HG02588 (cell line): ENCODE measurements at regions not wholly inside any gene's neighbourhood (a gene's known extent, or its start where the extent isn't known, plus 50 kb on each side); places are given as distances from the start of the nearest gene placed in this dataset.

ENCODE experiments used
- ATAC-seq: cut with Tn5 transposase; IDR thresholded peaks from one replicate; pipeline ENCODE4 v1.9.1; 2021; ENCODE audit warnings: mild to moderate bottlenecking, moderate library complexity; ENCODE audit not compliant: unreplicated experiment

DNA sequence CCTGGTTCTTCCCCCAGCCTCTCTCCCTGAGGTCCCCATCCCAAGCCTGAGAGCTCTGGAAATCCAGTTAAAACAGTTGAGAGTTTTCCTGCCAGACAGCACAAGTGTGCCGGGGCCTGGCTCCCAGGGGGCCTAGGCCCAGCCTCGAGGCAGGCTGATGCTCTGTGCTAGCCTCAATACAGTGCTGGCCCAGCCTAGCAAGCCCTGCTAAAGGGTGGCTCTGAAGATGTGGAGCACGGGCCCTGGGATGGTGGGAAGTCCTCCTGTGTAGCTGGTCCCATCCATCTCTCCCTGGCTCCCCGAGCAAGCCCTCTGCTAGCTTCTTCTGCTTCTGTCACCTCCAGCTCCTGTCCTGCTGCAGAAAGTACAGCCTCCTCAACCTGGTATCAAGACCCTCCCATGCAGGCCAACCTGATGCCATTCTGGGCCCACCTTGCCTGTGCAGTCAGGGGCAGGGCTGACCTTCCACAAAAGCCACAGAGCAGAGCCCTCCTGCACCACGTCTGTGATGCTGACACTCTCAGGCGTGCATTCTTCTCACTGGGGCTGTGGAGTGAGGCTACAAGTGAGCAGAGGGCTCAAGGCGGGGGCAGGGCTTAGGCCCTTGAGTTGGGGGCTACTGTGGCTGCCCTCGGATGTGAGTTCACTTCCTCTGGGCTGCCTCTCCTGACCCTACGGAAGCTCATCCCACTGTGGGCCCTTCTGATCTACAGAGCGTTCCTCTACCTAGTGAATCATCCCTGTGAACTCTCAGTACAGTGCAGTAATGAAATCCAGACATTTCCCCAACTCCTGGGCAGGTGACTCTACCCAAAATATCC is 60.1 kb upstream of the LAPTM4A start:
- no peak for ATAC-seq

DNA sequence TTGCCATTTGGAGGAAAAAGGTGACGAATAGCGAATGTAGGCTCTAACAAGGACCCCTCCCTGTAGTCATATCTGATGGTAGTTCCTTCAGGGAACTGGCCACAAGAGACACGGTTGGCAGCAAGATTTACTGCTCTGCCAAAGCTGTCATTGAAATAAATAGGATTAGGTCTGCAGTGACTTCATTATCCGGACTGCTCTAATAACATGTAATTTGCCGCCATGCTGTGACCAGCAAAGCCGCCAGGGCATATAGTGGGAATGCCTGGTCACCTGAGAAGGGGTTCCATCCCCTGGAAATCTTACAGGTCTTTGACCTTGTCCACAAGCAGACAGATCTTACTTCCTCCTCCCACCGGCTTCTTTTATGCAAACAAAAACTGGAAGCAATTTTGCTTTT is 59.4 kb upstream of the LAPTM4A start:
- ATAC-seq: no peak

DNA sequence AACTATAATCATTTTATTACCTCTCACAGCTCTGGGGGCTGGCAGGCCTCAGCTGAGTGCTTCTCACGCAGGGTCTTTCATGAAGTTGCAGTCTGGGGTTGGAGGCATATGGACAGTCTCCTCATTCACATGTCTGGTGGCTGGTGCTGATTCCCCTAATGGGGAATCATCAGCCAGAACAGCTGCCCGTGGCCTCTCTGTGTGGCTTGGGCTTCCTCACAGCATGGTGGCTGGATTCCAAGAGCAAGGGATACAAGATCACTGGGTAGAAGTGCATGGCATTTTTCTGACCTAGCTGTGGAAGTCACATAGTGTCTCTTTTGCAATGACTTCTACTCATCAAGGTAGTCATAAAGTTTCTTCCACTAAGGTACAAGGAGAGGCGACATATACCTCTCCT is 59.0 kb upstream of the LAPTM4A start:
- no peak for ATAC-seq

DNA sequence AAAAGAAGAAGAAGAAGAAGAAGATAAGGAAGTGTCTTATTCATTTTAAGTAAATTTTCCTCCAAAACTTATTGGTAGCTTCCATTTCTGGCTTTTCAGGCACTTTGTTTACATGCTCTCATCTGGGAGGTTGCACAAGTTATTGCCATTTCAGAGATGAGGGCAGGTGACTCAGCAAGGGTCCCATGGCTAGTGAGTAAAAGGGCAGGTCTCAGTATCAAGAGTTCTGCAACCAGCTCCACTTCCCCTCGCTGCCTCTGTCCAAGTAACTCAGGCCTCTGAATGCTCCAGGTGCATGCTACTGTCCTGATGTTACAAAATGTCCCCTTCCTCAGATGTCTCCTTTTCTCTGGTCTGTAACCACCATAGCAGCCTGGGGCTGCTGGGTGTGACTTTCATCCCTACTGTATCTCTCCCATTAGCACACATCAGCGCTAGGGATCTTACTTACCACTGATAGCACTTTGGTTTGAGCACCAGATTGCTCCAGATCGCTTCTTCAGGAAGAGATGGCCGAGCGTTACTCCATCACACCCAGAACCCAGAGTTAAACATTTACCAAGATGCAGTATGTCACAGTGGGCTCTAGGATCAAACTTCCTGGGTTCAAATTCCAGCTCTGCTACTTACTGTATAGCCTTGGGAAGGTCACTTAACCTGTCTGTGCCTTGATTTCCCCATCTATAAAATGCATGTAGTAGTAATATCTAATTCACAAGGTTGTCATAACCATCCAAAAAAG is 57.4 kb upstream of the LAPTM4A start:
- no peak for ATAC-seq

DNA sequence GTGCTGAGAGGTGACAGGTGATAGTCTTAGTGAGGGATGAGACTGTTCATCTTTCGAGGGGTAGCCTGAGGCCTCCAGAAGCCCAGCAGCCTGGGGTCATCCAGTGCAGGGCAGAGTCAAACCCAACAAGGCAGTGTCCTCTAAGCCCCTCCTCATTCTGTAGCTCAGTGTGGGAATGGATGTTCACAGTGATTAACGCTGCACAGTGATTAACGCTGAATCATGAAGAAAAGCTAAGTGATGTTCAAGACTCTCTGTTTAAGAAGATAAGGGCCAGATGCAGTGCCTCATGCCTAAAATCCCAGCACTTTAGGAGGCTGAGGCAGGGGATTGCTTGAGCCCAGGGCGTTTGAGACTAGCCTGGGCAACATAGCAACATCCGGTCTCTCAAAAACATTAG is 56.3 kb upstream of the LAPTM4A start:
- ATAC-seq: no peak

DNA sequence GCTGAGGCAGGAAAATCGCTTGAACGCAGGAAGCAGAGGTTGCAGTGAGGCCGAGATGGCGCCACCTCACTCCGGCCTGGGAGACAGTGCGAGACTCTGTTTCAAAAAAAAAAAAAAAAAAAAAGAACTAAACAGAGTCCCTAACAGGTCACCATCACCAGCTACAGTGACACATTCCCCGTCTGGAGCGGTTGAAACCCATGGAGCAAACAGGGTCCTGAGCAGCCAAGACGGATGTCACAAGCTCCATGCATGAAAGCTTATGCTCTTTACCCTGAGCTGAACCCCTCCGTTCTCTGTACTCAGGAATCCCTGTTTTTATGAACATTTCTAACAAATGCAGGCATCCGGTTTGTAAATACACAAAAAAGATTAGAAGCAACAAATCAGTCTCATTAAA is 55.9 kb upstream of the LAPTM4A start:
- no peak for ATAC-seq

DNA sequence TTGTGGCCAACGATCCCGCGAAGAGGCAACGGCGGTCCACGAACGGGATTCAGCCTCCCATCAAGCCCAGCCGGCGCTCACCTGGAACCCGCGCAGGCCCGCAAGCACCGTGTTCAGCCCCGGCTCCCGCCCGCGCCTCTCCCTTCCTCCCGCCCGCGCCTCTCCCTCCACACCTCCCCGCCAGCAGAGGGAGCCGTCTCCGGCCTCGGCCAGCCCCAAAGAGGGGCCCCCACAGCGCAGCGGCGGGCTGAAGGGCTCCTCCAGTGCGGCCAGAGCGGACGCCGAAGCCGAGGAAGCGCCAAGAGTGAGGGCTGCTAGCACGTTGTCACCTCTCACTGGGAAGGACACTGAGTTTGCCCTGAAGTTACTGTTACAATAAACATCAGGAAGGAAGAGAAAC is 55.3 kb upstream of the LAPTM4A start:
- no peak for ATAC-seq

DNA sequence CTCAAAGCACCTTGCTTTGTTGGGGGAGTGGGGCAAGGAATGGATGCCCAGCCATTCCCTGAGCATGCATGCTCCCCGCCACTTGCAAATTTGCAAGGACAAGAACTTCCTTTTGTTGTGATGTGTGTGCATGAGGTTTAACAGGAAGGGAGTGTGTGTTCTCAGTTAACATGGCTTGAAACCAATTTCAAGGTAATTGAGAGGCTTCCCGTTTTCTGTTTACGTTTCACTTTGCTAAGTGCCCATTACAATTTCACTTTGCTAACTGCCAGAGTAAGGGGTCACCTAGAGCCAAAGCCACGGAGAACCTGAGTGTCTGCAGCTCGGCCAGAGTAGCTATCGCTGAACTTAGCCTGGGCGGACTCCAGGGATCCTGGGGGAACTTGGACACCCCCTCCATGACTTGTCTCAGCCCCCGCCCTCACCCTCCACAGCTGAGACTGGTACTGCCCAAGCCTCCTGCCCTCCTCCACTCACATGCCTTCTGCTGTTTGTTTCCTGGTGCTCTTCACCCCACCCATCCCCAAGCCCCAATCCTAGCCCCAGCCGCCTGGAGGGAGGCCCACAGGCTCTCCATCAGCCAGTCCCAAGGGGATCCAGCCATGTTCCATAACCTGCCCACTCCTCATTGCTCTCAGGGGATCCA is 53.6 kb upstream of the LAPTM4A start:
- ATAC-seq: no peak

DNA sequence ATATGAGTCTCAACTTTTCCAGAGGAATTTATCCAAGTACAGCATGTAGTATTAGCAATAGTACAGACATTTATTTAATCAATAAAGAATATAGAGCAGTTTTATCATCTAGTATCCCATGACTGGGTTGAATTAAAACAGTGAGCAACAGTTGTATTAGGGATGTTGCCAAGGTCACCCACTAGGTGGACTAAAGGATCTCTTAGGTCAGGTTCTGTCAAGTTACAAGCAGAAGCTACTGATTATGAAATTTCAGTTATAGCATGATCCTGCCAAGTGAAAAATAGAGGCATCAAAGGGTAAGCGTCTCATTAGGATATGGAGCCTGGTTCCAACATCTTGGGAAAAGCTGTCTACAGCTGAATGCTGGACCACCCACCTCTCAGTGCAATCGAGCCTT is 52.1 kb upstream of the LAPTM4A start:
- no peak for ATAC-seq
